Muscle layer of duodenum (tissue), 2 donors: ENCODE measurements at regions not wholly inside any gene's neighbourhood (a gene's known extent, or its start where the extent isn't known, plus 50 kb on each side); places are given as distances from the start of the nearest gene placed in this dataset.
"Not testable (repeated sequence)": the region's sequence is repeated elsewhere in the genome, so short reads cannot be mapped to it uniquely, and the experiment has no call there.

Experiments used
- H3K27ac ChIP-seq: one replicate; pipeline ENCODE4 v1.7.0; 2013; ENCODE audit warnings: mild to moderate bottlenecking, low read length
- H3K27me3 ChIP-seq: one replicate; pipeline ENCODE4 v1.7.0; 2013; ENCODE audit warnings: low read depth, mild to moderate bottlenecking, control low read depth, low read length
- H3K36me3 ChIP-seq, 2 donors: one replicate each; pipeline ENCODE4 v1.7.0; 2013; ENCODE audit warnings: low read length in 2 of 2, control low read depth in 1 of 2, mild to moderate bottlenecking in 1 of 2; ENCODE audit not compliant: insufficient read depth in 2 of 2, control insufficient read depth in 1 of 2
- H3K4me1 ChIP-seq, 2 donors: one replicate each; pipeline ENCODE4 v1.7.0; 2013; ENCODE audit warnings: low read length in 2 of 2, mild to moderate bottlenecking in 2 of 2, control low read depth in 1 of 2, moderate library complexity in 1 of 2; ENCODE audit not compliant: insufficient read depth in 2 of 2, control insufficient read depth in 1 of 2
- H3K4me3 ChIP-seq, 2 donors: one replicate each; pipeline ENCODE4 v1.7.0; 2013; ENCODE audit warnings: low read length in 2 of 2, low read depth in 1 of 2, mild to moderate bottlenecking in 1 of 2
- H3K9me3 ChIP-seq, 2 donors: one replicate each; pipeline ENCODE4 v1.7.0; 2013; ENCODE audit warnings: low read length in 2 of 2, control low read depth in 1 of 2, mild to moderate bottlenecking in 1 of 2; ENCODE audit not compliant: control insufficient read depth in 1 of 2
- donor health status: healthy.

GRCh38 chr3:165518346-165518745 lies 318.9 kb downstream of the BCHE start:
- H3K4me1 ChIP-seq, result no peaks in the 10 kb centered on the region
- no peaks in the 10 kb centered on the region for H3K36me3 ChIP-seq
- no peak overlapping the region for H3K4me3 ChIP-seq
- no peaks in the 10 kb centered on the region for H3K27me3 ChIP-seq
- no peak overlapping the region for H3K27ac ChIP-seq
- H3K9me3 ChIP-seq, result no peaks in the 10 kb centered on the region

GRCh38 chr3:165513715-165514701 lies 317.8 kb upstream of the SLITRK3 start:
- H3K4me1 ChIP-seq, result no peaks in the 10 kb centered on the region
- no peaks in the 10 kb centered on the region for H3K36me3 ChIP-seq
- H3K9me3 ChIP-seq, result no peaks in the 10 kb centered on the region
- H3K4me3 ChIP-seq, result no peak overlapping the region
- H3K27ac ChIP-seq, result no peak overlapping the region
- no peaks in the 10 kb centered on the region for H3K27me3 ChIP-seq

GRCh38 chr3:165507576-165507975 lies 311.4 kb upstream of the SLITRK3 start:
- no peaks in the 10 kb centered on the region for H3K36me3 ChIP-seq
- H3K9me3 ChIP-seq, result peaks cover 0 to 4% of the 10 kb centered on the region in 2 donors
- no peak overlapping the region for H3K27ac ChIP-seq
- H3K27me3 ChIP-seq, result no peaks in the 10 kb centered on the region
- no peak overlapping the region for H3K4me3 ChIP-seq
- H3K4me1 ChIP-seq, result peaks cover 0 to 4% of the 10 kb centered on the region in 2 donors

- Histone ChIP-seq H3K4me1 (peaks cover 0 to 4% of the 10 kb centered on the region in 2 donors), H3K9me3 (peaks cover 0 to 4% of the 10 kb centered on the region in 2 donors), H3K4me3 (no peak overlapping the region), H3K27ac (no peak overlapping the region), H3K27me3 (no peaks in the 10 kb centered on the region), H3K36me3 (no peaks in the 10 kb centered on the region)
Observed at GRCh38 chr3:165507060-165507459, 310.9 kb upstream of the SLITRK3 start.

- peaks cover 0 to 4% of the 10 kb centered on the region in 2 donors for H3K4me1 ChIP-seq
- H3K36me3 ChIP-seq, result no peaks in the 10 kb centered on the region
- peaks cover 0 to 4% of the 10 kb centered on the region in 2 donors for H3K9me3 ChIP-seq
- no peak overlapping the region for H3K27ac ChIP-seq
- no peaks in the 10 kb centered on the region for H3K27me3 ChIP-seq
- no peak overlapping the region for H3K4me3 ChIP-seq
Observed at GRCh38 chr3:165505657-165506056, 309.5 kb upstream of the SLITRK3 start.

- H3K4me1 ChIP-seq, result peaks cover 0 to 4% of the 10 kb centered on the region in 2 donors
- H3K36me3 ChIP-seq, result no peaks in the 10 kb centered on the region
- H3K27me3 ChIP-seq, result no peaks in the 10 kb centered on the region
- H3K4me3 ChIP-seq, result no peak overlapping the region
- H3K27ac ChIP-seq, result no peak overlapping the region
- H3K9me3 ChIP-seq, result peaks cover 0 to 4% of the 10 kb centered on the region in 2 donors
Observed at GRCh38 chr3:165504554-165504953, 308.4 kb upstream of the SLITRK3 start.

- Histone ChIP-seq H3K9me3 (peaks cover 0 to 4% of the 10 kb centered on the region in 2 donors), H3K36me3 (no peaks in the 10 kb centered on the region), H3K4me1 (peaks cover 0 to 4% of the 10 kb centered on the region in 2 donors), H3K27me3 (no peaks in the 10 kb centered on the region), H3K27ac (no peak overlapping the region), H3K4me3 (no peak overlapping the region)
Observed at GRCh38 chr3:165503825-165504224, 307.6 kb upstream of the SLITRK3 start.

- H3K36me3 ChIP-seq, result no peaks in the 10 kb centered on the region
- H3K27me3 ChIP-seq, result no peaks in the 10 kb centered on the region
- no peak overlapping the region for H3K4me3 ChIP-seq
- H3K9me3 ChIP-seq, result peaks cover 0 to 4% of the 10 kb centered on the region in 2 donors
- H3K4me1 ChIP-seq, result peaks cover 0 to 4% of the 10 kb centered on the region in 2 donors
- no peak overlapping the region for H3K27ac ChIP-seq
Observed at GRCh38 chr3:165503346-165503745, 307.2 kb upstream of the SLITRK3 start.

- no peak overlapping the region for H3K27ac ChIP-seq
- H3K36me3 ChIP-seq, result no peaks in the 10 kb centered on the region
- H3K4me3 ChIP-seq, result no peak overlapping the region
- peaks cover 0 to 4% of the 10 kb centered on the region in 2 donors for H3K4me1 ChIP-seq
- no peaks in the 10 kb centered on the region for H3K27me3 ChIP-seq
- peaks cover 0 to 4% of the 10 kb centered on the region in 2 donors for H3K9me3 ChIP-seq
Observed at GRCh38 chr3:165502707-165503106, 306.5 kb upstream of the SLITRK3 start.

- H3K9me3 ChIP-seq, H3K4me3 ChIP-seq, H3K36me3 ChIP-seq, H3K27me3 ChIP-seq, H3K27ac ChIP-seq, H3K4me1 ChIP-seq: not testable (repeated sequence)
Observed at GRCh38 chr3:165498742-165499141, 302.6 kb upstream of the SLITRK3 start.

- no peaks in the 10 kb centered on the region for H3K9me3 ChIP-seq
Observed at GRCh38 chr3:165491487-165491886, 295.3 kb upstream of the SLITRK3 start.

More at GRCh38 chr3:165491487-165491886, 295.3 kb upstream of the SLITRK3 start:
- H3K36me3 ChIP-seq, result no peaks in the 10 kb centered on the region
- no peak overlapping the region for H3K4me3 ChIP-seq
- no peaks in the 10 kb centered on the region for H3K4me1 ChIP-seq
- H3K27ac ChIP-seq, result no peak overlapping the region
- no peaks in the 10 kb centered on the region for H3K27me3 ChIP-seq
